Karpas-422 (cell line): ENCODE measurements at regions not wholly inside any gene's neighbourhood (a gene's known extent, or its start where the extent isn't known, plus 50 kb on each side); places are given as distances from the start of the nearest gene placed in this dataset.

Experiments used
- DNase-seq: peaks from one replicate; pipeline ENCODE4 v3.0.0-alpha.2; 2015
- H2AFZ ChIP-seq: fragments of 200-600 bp; sonication (generic); 2 replicates; pipeline ENCODE4 v1.6.1; 2014; ENCODE audit warnings: antibody characterized with exemption, low read length, mixed read lengths
- H3K27ac ChIP-seq: fragments of 200-600 bp; sonication (generic); 2 replicates; pipeline ENCODE4 v1.5.1; 2014; ENCODE audit warnings: mild to moderate bottlenecking, low read length, moderate library complexity
- H3K27me3 ChIP-seq: fragments of 200-600 bp; sonication (generic); 2 replicates; pipeline ENCODE4 v1.6.1; 2014; ENCODE audit warnings: low read length, mixed read lengths
- H3K36me3 ChIP-seq: fragments of 200-600 bp; sonication (generic); 2 replicates; pipeline ENCODE4 v1.6.1; 2014; ENCODE audit warnings: low read length, mixed read lengths; ENCODE audit not compliant: insufficient read depth
- H3K4me1 ChIP-seq: fragments of 200-600 bp; sonication (generic); 2 replicates; pipeline ENCODE4 v1.6.1; 2014; ENCODE audit warnings: mild to moderate bottlenecking, low read length, mixed read lengths
- H3K4me2 ChIP-seq: fragments of 200-600 bp; sonication (generic); 2 replicates; pipeline ENCODE4 v1.6.1; 2014; ENCODE audit warnings: low read length, low read depth, mild to moderate bottlenecking; ENCODE audit not compliant: poor library complexity, severe bottlenecking
- H3K4me3 ChIP-seq: fragments of 200-600 bp; sonication (generic); 2 replicates; pipeline ENCODE4 v1.5.1; 2014; ENCODE audit warnings: mild to moderate bottlenecking, antibody characterized with exemption, low read length, mixed read lengths
- H3K79me2 ChIP-seq: fragments of 200-600 bp; sonication (generic); 2 replicates; pipeline ENCODE4 v1.6.1; 2014; ENCODE audit warnings: mild to moderate bottlenecking, low read length, mixed read lengths
- H3K9ac ChIP-seq: fragments of 200-600 bp; sonication (generic); 2 replicates; pipeline ENCODE4 v1.6.0; 2014; ENCODE audit warnings: low read length
- H3K9me2 ChIP-seq: fragments of 200-600 bp; sonication (generic), shearing (Covaris generic); replicated peaks from 2 replicates; pipeline ENCODE4 v1.6.0; 2014; ENCODE audit warnings: mild to moderate bottlenecking, low read length, moderate library complexity; ENCODE audit not compliant: insufficient read depth
- H3K9me3 ChIP-seq: fragments of 300-700, 200-600 bp; sonication (generic); 2 replicates; pipeline ENCODE4 v1.6.1; 2014; ENCODE audit warnings: low read length, mixed read lengths
- H4K20me1 ChIP-seq: fragments of 200-600 bp; sonication (generic); 2 replicates; pipeline ENCODE4 v1.6.1; 2014; ENCODE audit warnings: mild to moderate bottlenecking, antibody characterized with exemption, low read length, low read depth; ENCODE audit not compliant: insufficient read depth

DNA sequence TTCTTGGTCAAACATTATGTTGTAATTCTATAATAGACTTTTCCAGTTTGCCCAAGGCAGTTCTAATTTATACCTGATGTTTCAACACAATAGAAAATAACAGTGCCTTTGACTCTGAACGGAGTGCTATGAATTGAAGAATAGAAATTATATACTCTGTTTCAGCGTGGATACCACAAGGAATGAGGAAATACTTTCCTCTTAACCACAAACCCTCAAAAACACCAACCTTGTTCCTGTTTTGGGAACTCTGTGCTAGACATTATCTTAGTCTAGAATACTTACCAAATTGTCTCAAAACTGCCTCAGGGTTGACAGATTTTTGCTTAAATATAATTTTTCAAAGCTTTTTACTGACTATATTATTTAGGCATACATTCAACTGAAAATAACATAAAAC, 1629.3 kb downstream of the MRPL39 start:
- Histone ChIP-seq H4K20me1 (no peaks in the 10 kb centered on the region), H3K9me3 (peaks cover 26% of the 10 kb centered on the region), H2AFZ (no peak overlapping the region), H3K36me3 (no peaks in the 10 kb centered on the region), H3K79me2 (no peaks in the 10 kb centered on the region), H3K27ac (no peak overlapping the region), H3K4me1 (no peaks in the 10 kb centered on the region), H3K9me2 (no peaks in the 10 kb centered on the region), H3K9ac (no peak overlapping the region), H3K4me3 (no peak overlapping the region), H3K27me3 (no peaks in the 10 kb centered on the region), H3K4me2 (no peak overlapping the region)
- no peak for DNase-seq

DNA sequence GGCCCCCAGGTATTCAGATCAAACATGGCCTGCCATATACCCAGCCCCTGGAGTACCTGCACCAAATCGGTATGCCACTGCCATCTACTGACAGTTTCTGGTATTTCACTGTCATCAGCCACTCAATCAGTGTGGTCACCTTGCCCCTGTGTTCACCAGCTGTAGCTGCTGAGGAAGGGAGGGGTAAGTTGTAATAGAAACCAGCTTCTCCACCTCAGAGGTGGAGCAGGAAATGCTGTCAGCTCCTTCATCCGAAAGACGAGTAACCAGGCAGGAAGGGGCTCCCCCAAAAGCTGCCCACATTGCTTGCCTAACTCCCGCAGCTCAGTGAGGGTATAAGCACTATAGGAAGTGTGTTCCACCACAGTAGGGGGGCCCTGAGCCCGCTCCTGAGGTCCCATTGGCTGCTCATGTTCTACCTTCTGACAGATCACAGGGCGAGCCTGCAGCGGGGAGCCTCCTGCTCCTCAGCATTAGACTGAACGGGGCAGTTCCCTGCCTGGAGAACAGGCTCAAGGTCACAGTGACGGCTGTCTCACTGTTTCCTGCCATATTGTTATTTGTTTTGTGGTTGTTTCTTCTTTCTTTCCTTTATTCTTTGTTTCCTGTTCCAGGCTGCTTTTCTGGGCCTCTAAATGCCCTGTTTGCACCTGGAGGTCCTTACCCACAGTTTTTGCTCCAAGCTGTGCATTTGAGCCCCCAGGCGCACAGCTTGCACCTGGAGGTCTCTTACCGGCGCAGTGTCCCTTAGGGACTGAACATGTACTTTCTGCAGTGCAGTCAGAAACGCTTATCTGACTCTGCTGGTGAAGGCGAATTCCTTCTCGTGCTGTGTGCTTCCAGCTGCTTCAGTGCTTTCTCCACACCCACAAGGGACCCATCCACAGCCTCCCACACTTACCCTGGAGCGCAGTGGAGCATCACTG, 1638.3 kb downstream of the MRPL39 start:
- H3K27ac ChIP-seq = no peak overlapping the region
- H3K9me3 ChIP-seq = peaks cover 6% of the 10 kb centered on the region; the same call in 1 of the 2 replicates
- peaks cover 9% of the 10 kb centered on the region; the same call in 1 of the 2 replicates for H3K4me1 ChIP-seq
- peak overlapping the region; percentile 14; the same call in 1 of the 2 replicates for H3K4me3 ChIP-seq
- no peaks in the 10 kb centered on the region for H4K20me1 ChIP-seq
- H3K79me2 ChIP-seq = no peaks in the 10 kb centered on the region
- no peaks in the 10 kb centered on the region for H3K27me3 ChIP-seq
- H2AFZ ChIP-seq = 0 out of 2 replicates have a peak overlapping the region, but pooled peaks have one; percentile 20
- peak; percentile 88 for DNase-seq
- no peak overlapping the region for H3K9ac ChIP-seq
- H3K36me3 ChIP-seq = no peaks in the 10 kb centered on the region
- H3K9me2 ChIP-seq = no peaks in the 10 kb centered on the region
- peak overlapping the region; percentile 36 for H3K4me2 ChIP-seq

DNA sequence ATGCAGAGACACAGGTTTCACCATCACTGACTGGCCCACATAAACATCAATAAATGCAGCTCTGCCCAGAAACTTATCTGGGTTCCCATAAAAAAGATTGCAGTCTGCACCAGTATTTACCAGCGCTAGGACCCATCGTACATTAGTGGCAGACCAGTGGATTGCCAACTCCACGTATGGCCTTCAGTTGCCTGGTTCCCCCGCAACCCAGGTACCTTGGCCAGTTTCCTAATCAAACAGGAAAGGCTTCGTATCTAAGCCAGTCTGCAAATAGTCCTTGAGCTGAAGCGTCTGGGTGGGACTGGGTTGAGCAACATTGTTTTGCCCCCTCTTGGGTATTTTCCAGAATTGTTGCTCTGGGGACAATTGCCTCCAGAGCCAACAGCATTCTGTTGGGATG, 1639.3 kb downstream of the MRPL39 start:
- Histone ChIP-seq H3K4me1 (peaks cover 9% of the 10 kb centered on the region; the same call in 1 of the 2 replicates), H3K4me3 (no peak overlapping the region), H2AFZ (no peak overlapping the region), H3K4me2 (no peak overlapping the region), H3K27me3 (no peaks in the 10 kb centered on the region), H3K79me2 (no peaks in the 10 kb centered on the region), H3K27ac (no peak overlapping the region), H3K9ac (no peak overlapping the region), H4K20me1 (no peaks in the 10 kb centered on the region), H3K36me3 (no peaks in the 10 kb centered on the region), H3K9me2 (no peaks in the 10 kb centered on the region), H3K9me3 (peaks cover 6% of the 10 kb centered on the region; the same call in 1 of the 2 replicates)
- DNase-seq = no peak

DNA sequence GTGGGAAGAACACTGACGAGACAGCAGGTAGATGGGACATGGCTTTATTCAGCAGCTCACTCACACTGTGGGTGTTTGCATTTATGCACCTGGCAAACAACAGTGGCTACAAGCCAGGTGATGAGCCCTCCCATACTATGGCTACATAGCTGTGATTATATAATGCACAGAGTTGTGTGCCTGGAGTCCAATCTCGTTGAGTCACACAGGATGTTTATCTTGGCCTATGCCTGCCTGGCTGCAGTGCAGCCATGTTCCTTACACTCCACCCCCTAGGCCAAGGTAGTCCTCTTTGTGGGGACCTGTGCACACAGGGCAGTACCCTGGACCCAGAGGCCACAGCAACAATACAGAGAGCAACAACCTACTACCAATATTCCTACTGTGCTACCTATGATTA, 1643.8 kb downstream of the MRPL39 start:
- Histone ChIP-seq H3K4me2 (no peak overlapping the region), H3K9me2 (no peaks in the 10 kb centered on the region), H3K79me2 (no peaks in the 10 kb centered on the region), H3K4me1 (no peaks in the 10 kb centered on the region), H3K9me3 (peaks cover 9% of the 10 kb centered on the region), H3K9ac (no peak overlapping the region), H3K27me3 (no peaks in the 10 kb centered on the region), H3K27ac (no peak overlapping the region), H2AFZ (no peak overlapping the region), H4K20me1 (no peaks in the 10 kb centered on the region), H3K4me3 (no peak overlapping the region), H3K36me3 (no peaks in the 10 kb centered on the region)
- DNase-seq = no peak

DNA sequence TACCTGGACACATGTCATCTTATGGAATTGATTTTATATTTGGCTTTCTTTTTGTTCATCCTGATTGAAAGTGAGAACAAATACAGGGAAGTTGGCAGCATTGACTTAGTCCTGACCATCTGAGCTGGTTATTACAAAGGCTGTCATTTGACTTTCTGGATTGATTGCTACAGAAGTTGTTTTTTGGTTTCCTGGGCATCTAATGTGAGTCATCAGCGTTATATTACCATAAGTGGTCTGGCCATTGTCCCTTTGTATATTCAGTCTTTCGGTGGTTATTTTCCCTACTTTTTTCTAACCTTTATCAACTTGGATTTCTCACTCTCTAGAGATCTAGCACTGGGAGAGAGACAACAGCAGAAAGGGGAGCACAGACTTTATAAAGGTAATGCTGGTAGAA, 1646.5 kb downstream of the MRPL39 start:
- Histone ChIP-seq H2AFZ (no peak overlapping the region), H3K9ac (no peak overlapping the region), H3K79me2 (no peaks in the 10 kb centered on the region), H3K27ac (no peak overlapping the region), H3K4me2 (no peak overlapping the region), H3K4me1 (no peaks in the 10 kb centered on the region), H3K27me3 (no peaks in the 10 kb centered on the region), H3K4me3 (no peak overlapping the region), H3K9me3 (peaks cover 18% of the 10 kb centered on the region), H3K9me2 (no peaks in the 10 kb centered on the region), H4K20me1 (no peaks in the 10 kb centered on the region), H3K36me3 (no peaks in the 10 kb centered on the region)
- no peak for DNase-seq

DNA sequence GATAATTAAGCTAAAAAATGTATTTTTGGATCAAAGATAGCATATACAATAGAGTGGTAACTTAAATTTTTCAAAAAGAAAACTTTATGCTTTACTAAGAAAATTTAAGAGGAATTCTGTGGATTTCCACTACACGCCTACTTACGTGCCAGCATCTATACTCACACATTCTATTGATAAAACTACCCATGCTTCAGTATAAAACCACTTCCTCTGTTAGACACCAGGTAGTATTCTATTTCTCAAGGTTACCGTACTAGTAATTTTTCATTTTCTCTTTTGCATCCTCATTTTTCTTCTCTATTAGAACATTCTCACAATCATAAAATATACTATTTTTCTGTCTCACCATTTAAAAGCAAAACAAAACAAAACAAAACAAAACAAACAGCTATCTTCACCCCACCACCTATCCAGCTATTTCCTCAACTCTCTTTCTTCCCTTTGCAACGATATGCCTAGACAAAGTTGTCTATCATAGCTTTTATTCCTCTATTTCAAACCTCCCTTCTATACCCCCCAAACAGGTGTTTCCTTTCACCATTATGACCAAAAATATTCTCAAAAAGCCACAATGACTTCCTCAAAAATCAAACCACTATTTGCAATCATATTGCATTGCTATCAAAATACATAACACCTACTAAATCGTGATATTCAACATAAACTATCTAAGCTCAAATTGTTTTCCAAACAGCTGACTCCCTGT, 1652.0 kb downstream of the MRPL39 start:
- Histone ChIP-seq H3K36me3 (0 out of 2 replicates have a peak, but pooled peaks cover 2% of the 10 kb centered on the region), H3K9ac (no peak overlapping the region), H3K79me2 (no peaks in the 10 kb centered on the region), H3K9me3 (peaks cover 42% of the 10 kb centered on the region), H3K4me3 (no peak overlapping the region), H4K20me1 (no peaks in the 10 kb centered on the region), H2AFZ (no peak overlapping the region), H3K9me2 (no peaks in the 10 kb centered on the region), H3K27me3 (no peaks in the 10 kb centered on the region), H3K4me1 (no peaks in the 10 kb centered on the region), H3K27ac (no peak overlapping the region), H3K4me2 (no peak overlapping the region)
- no peak for DNase-seq

DNA sequence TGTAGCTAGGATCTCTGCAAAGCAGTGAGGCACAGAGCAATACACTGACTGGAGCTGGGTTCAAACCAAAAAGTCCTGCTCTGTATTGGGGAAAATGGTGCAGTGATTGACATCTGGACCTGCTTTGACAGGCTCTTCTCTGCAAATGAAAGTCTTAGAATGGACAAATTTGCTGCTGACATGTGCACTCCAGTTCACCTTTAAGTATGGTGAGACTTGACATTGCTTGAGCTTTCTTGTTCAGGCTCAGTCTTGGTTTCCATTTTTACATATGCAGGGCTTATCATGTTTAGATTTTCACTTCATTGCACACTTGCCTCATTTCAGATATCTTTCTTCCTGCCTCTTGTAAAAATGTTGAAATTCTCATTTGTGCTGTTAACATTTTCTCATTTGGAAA, 1655.0 kb downstream of the MRPL39 start:
- Histone ChIP-seq H3K4me1 (no peaks in the 10 kb centered on the region), H3K36me3 (0 out of 2 replicates have a peak, but pooled peaks cover 2% of the 10 kb centered on the region), H3K27me3 (no peaks in the 10 kb centered on the region), H3K9ac (no peak overlapping the region), H4K20me1 (no peaks in the 10 kb centered on the region), H3K4me2 (no peak overlapping the region), H3K9me2 (no peaks in the 10 kb centered on the region), H3K9me3 (peaks cover 37% of the 10 kb centered on the region), H3K4me3 (no peak overlapping the region), H3K27ac (no peak overlapping the region), H3K79me2 (no peaks in the 10 kb centered on the region), H2AFZ (no peak overlapping the region)
- no peak for DNase-seq

DNA sequence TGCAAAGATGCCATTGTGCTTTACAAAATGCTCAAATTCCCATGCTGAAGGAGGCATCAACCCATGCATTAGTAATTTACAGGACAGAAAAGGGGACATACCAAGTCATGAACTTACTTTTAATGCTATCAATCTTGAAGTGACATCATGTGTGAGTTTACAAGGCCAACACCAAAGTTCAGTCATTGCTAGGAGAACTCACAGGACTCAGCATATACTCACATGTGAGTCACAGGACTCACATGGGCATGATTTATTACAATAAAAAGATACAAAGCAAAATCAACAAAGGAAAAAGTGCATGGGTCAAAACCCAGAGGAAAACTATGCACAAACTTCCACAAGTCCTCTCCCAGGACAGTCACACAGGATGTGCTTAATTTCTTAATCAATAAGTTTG, 1656.0 kb downstream of the MRPL39 start:
- Histone ChIP-seq H3K9ac (no peak overlapping the region), H3K4me1 (no peaks in the 10 kb centered on the region), H3K27ac (no peak overlapping the region), H3K79me2 (no peaks in the 10 kb centered on the region), H2AFZ (no peak overlapping the region), H3K4me3 (no peak overlapping the region), H3K36me3 (0 out of 2 replicates have a peak, but pooled peaks cover 2% of the 10 kb centered on the region), H3K9me2 (no peaks in the 10 kb centered on the region), H4K20me1 (no peaks in the 10 kb centered on the region), H3K9me3 (peaks cover 35% of the 10 kb centered on the region), H3K27me3 (no peaks in the 10 kb centered on the region), H3K4me2 (no peak overlapping the region)
- DNase-seq = no peak
